SK-N-SH treated with all-trans-retinoic acid at 6 μM for 48 hours (cell line): ENCODE measurements at regions not wholly inside any gene's neighbourhood (a gene's known extent, or its start where the extent isn't known, plus 50 kb on each side); places are given as distances from the start of the nearest gene placed in this dataset.

Source experiments
- ARNTL ChIP-seq: fragments of 450-650 bp; formaldehyde crosslinking; IDR thresholded peaks from 2 replicates; pipeline ENCODE4 v1.5.0; 2020; ENCODE audit warnings: low read depth, mild to moderate bottlenecking, moderate library complexity, borderline replicate concordance
- CSRNP3 ChIP-seq: fragments of 250-450 bp; sonication (Bioruptor Pico); IDR thresholded peaks from 2 replicates; pipeline ENCODE4 v1.5.1; 2021; ENCODE audit warnings: mild to moderate bottlenecking, moderate library complexity
- PATZ1 ChIP-seq: fragments of 250-450 bp; sonication (Bioruptor Pico); IDR thresholded peaks from 2 replicates; pipeline ENCODE4 v1.8.0; 2020; ENCODE audit warnings: mild to moderate bottlenecking, moderate library complexity, borderline replicate concordance
- POU6F1 ChIP-seq: fragments of 250-450 bp; sonication (Bioruptor Pico); IDR thresholded peaks from 2 replicates; pipeline ENCODE4 v1.8.0; 2021; ENCODE audit warnings: low read depth, mild to moderate bottlenecking, moderate library complexity, borderline replicate concordance
- SNAI2 ChIP-seq: fragments of 250-450 bp; sonication (Bioruptor Pico); IDR thresholded peaks from 2 replicates; pipeline ENCODE4 v1.5.0; 2020; ENCODE audit warnings: mild to moderate bottlenecking, moderate library complexity
- TSHZ2 ChIP-seq: fragments of 250-450 bp; sonication (Bioruptor Pico); IDR thresholded peaks from 2 replicates; pipeline ENCODE4 v1.5.0; 2020; ENCODE audit warnings: mild to moderate bottlenecking, moderate library complexity
- ZFP30 ChIP-seq: fragments of 450-650 bp; formaldehyde crosslinking; IDR thresholded peaks from 2 replicates; pipeline ENCODE4 v1.5.0; 2022; ENCODE audit warnings: mild to moderate bottlenecking, moderate library complexity
- ZNF8 ChIP-seq: fragments of 450-650 bp; formaldehyde crosslinking; IDR thresholded peaks from 2 replicates; pipeline ENCODE4 v1.5.0; 2020; ENCODE audit warnings: mild to moderate bottlenecking, moderate library complexity

DNA sequence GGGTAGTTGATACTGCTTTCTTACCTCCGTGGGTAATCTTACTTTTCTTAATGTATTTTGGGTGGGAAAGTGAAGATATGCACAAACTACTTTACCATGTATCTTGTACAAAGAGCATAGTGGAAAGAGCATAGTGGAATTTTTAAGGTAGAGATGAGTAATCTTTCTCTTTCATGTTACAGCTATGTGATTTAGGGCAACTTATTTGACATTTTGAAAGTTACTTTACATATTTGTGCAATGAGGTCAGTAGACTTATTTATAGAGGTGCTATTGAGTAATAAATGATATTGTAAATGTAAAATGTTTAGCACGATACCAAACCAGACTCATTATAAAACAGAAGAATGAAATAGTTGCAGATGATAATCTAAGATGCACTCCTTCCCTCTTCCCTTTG lies 351.2 kb downstream of the TRAM1L1 start:
- TF ChIP-seq ZNF8 (CRISPR knock-in tag) (no peak), PATZ1 (CRISPR knock-in tag) (no peak), SNAI2 (CRISPR knock-in tag) (no peak), ZFP30 (CRISPR knock-in tag) (no peak), POU6F1 (CRISPR knock-in tag) (no peak), ARNTL (CRISPR knock-in tag) (no peak), CSRNP3 (no peak), TSHZ2 (CRISPR knock-in tag) (no peak)
